ENCODE measurements at regions not wholly inside any gene's neighbourhood (a gene's known extent, or its start where the extent isn't known, plus 50 kb on each side); places are given as distances from the start of the nearest gene placed in this dataset.

DNA sequence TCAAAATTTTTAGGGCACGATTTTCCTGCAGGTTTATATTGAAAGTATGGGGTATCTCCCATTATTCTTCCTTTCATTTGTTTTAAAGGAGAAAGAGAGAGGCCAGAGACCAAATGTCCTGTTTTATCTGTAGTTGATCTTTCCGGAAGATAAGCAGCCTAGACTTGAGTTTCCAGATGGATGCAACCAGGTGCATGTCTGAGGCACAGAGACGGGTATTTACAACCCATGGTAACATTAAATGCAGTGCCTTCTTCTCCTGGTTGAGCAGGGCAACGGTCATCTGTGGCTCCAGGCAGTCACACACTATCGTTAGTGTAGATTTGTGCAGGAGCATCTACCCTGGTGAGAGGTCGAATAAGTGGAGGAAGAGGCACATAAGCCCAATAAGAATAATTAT lies 1507.1 kb downstream of the UQCRFS1 start:
- no peak overlapping the region for H3K27ac Mint-ChIP-seq
- no peak for DNase-seq
- TF ChIP-seq, protein P1, sequence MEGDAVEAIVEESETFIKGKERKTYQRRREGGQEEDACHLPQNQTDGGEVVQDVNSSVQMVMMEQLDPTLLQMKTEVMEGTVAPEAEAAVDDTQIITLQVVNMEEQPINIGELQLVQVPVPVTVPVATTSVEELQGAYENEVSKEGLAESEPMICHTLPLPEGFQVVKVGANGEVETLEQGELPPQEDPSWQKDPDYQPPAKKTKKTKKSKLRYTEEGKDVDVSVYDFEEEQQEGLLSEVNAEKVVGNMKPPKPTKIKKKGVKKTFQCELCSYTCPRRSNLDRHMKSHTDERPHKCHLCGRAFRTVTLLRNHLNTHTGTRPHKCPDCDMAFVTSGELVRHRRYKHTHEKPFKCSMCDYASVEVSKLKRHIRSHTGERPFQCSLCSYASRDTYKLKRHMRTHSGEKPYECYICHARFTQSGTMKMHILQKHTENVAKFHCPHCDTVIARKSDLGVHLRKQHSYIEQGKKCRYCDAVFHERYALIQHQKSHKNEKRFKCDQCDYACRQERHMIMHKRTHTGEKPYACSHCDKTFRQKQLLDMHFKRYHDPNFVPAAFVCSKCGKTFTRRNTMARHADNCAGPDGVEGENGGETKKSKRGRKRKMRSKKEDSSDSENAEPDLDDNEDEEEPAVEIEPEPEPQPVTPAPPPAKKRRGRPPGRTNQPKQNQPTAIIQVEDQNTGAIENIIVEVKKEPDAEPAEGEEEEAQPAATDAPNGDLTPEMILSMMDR (IDR thresholded peaks at IDR 0.05), result no peak

DNA sequence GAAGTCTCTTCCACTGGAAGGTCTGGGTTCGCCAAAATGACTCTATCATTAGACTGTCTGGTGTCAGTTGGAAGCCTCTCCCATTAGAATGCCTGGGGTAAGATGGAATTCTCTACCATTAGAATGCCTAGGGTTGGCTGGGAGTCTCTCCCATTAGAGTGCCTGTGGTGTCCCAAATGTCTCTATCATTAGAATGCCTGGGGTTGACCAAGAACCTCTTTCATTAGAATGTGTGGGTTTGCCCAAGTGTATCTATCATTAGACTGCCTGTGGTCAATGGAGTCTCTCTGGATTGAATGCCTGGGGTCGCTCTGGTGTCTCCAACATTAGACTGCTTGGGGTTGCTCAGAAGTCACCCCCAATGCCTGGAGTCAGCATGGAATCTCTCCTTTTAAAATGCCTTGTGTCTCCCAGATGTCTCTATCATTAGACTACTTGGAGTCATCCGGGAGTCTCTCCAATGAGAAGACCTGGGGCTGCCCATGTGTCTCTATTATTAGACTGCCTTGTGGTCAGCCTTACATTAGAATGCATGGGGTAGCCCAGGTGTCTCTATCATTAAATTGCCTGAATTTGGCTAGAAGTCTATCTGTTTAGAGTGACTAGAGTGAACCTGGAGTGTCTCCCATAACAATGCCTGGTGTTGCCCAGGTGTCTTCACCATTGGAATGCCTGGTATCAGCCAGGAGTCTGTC lies 1518.4 kb downstream of the UQCRFS1 start:
- no peaks in the 10 kb centered on the region for H3K36me3 Mint-ChIP-seq (ENCODE audit: low read depth)
- H3K27ac Mint-ChIP-seq, result no peak overlapping the region
- H3K9me3 Mint-ChIP-seq, result peaks cover 98% of the 10 kb centered on the region
- no peak overlapping the region for H3K4me3 Mint-ChIP-seq
- TF ChIP-seq, protein P1 (IDR thresholded peaks at IDR 0.05), result no peak
- H3K4me1 Mint-ChIP-seq, result no peaks in the 10 kb centered on the region
- H3K27me3 Mint-ChIP-seq (ENCODE audit: low read depth, poor library complexity), result peaks cover 2% of the 10 kb centered on the region
- no peak for DNase-seq

More for the DNA sequence above, 1507.1 kb downstream of the UQCRFS1 start:
- no peaks in the 10 kb centered on the region for H3K4me1 Mint-ChIP-seq
- no peak overlapping the region for H3K4me3 Mint-ChIP-seq
- H3K36me3 Mint-ChIP-seq (ENCODE audit: low read depth), result no peaks in the 10 kb centered on the region
- peaks cover 98% of the 10 kb centered on the region for H3K9me3 Mint-ChIP-seq
- H3K27me3 Mint-ChIP-seq (ENCODE audit: low read depth, poor library complexity), result no peaks in the 10 kb centered on the region

DNA sequence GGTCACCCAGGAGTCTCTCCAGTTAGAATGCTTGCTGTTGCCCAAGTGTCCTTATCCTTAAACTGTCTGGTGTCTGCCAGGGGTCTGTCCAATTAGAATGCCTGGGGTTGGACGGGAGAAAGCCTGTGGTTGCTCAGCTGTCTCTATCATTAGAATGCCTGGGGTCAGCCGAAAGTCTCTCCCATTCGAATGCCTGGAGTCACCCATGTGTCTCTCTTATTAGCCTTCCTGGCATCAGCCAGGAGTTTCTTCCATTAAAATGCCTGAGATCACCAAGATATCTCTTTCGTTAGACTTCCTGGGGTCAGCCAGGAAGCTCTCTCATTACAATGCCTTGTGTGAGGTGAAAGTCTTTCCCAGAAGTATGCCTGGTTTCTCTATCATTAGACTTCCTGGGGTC lies 1521.0 kb downstream of the UQCRFS1 start:
- Mint-ChIP-seq H3K27ac (no peak overlapping the region), H3K36me3 (ENCODE audit: low read depth) (no peaks in the 10 kb centered on the region), H3K9me3 (peaks cover 75% of the 10 kb centered on the region), H3K27me3 (ENCODE audit: low read depth, poor library complexity) (peaks cover 2% of the 10 kb centered on the region), H3K4me3 (no peak overlapping the region), H3K4me1 (no peaks in the 10 kb centered on the region)
- TF ChIP-seq, protein P1 (IDR thresholded peaks at IDR 0.05), result no peak
- no peak for DNase-seq

DNA sequence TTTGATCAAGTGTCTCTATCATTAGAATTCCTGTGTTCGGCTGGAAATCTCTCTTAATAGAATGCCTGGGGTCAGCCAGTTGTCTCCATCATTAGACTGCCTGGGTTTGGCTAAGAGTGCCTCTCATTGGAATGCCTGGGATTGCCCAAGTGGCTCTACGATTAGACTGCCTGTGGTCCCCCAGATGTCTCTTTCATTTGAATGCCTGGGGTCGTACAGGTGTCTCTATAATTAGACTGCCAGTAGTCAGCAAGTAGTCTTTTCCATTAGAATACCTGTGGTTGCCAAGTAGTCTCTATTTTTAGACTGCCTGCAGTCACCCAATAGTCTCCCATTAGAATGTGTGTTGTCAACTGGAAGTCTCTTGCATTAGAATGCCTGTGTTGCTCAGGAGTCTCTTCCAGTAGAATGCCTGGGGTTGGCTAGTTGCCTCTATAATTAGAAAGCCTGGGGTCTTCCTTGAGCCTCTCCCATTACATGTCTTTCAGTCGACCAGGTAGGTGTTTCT lies 1523.2 kb downstream of the UQCRFS1 start:
- Mint-ChIP-seq H3K27me3 (ENCODE audit: low read depth, poor library complexity) (peaks cover 2% of the 10 kb centered on the region), H3K4me1 (no peaks in the 10 kb centered on the region), H3K9me3 (peaks cover 68% of the 10 kb centered on the region), H3K27ac (no peak overlapping the region), H3K4me3 (no peak overlapping the region), H3K36me3 (ENCODE audit: low read depth) (no peaks in the 10 kb centered on the region)
- TF ChIP-seq, protein P1 (IDR thresholded peaks at IDR 0.05), result no peak
- DNase-seq, result no peak

DNA sequence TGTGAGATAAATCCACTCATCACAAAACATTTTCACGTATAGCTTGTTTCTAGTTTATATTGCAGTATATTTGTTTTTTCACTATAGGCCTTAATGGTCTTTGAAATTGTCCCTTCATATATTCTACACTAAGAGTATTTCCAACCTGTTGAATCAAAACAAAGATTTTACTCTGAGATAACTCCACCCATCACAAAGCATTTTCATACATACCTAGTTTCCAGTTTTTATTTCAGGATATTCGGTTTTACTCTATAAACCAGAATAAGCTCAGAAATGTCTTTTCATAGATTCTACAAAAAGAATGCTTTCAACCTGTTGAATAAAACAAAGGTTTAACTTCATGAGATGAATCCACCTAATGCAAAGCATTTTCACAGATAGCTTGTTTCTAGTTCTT lies 1528.7 kb downstream of the UQCRFS1 start:
- peaks cover 55% of the 10 kb centered on the region for H3K9me3 Mint-ChIP-seq
- H3K4me3 Mint-ChIP-seq, result no peak overlapping the region
- no peaks in the 10 kb centered on the region for H3K27me3 Mint-ChIP-seq (ENCODE audit: low read depth, poor library complexity)
- H3K27ac Mint-ChIP-seq, result no peak overlapping the region
- no peaks in the 10 kb centered on the region for H3K4me1 Mint-ChIP-seq
- DNase-seq, result no peak
- TF ChIP-seq, protein P1 (IDR thresholded peaks at IDR 0.05), result no peak
- H3K36me3 Mint-ChIP-seq (ENCODE audit: low read depth), result no peaks in the 10 kb centered on the region

DNA sequence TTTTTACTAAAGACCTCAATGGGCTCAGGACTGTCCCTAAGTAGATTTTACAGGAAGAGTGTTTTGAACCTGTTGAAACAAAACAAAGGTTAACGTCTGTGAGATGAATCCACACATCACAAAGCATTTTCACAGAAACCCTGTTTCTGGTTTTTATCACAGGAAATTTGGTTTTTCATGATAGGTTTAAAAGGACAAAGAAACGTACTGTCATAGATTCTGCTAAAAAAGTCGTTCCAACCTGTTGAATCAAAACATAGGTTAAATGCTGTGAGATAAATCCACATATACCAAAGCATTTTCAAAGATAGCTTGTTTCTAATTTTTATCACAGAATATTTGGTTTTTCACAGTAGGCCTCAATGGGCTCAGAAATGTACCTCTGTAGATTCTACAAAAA lies 1531.0 kb downstream of the UQCRFS1 start:
- H3K4me3 Mint-ChIP-seq, result no peak overlapping the region
- peaks cover 77% of the 10 kb centered on the region for H3K9me3 Mint-ChIP-seq

More for the DNA sequence above, 1531.0 kb downstream of the UQCRFS1 start:
- DNase-seq, result no peak
- no peaks in the 10 kb centered on the region for H3K4me1 Mint-ChIP-seq
- no peaks in the 10 kb centered on the region for H3K27me3 Mint-ChIP-seq (ENCODE audit: low read depth, poor library complexity)
- no peak overlapping the region for H3K27ac Mint-ChIP-seq
- TF ChIP-seq, protein P1 (IDR thresholded peaks at IDR 0.05), result no peak
- no peaks in the 10 kb centered on the region for H3K36me3 Mint-ChIP-seq (ENCODE audit: low read depth)
